CD4-positive, alpha-beta T cell (primary cell): ENCODE measurements at regions not wholly inside any gene's neighbourhood (a gene's known extent, or its start where the extent isn't known, plus 50 kb on each side); places are given as distances from the start of the nearest gene placed in this dataset.

Source experiments
- ATAC-seq: fragments of 200-7000 bp; cut with Tn5 transposase; one replicate; pipeline ENCODE4 v1.10.0; 2022; ENCODE audit warnings: mild to moderate bottlenecking; ENCODE audit not compliant: poor library complexity
- CTCF ChIA-PET: fragments of 350-600 bp; sonication (Branson Sonifier 250); formaldehyde crosslinking; loops from one replicate; lab custom pipeline; 2021; ENCODE audit warnings: antibody characterized with exemption, inconsistent platforms; lab: Charles Lee
- POLR2A ChIA-PET: fragments of 350-600 bp; sonication (Branson Sonifier 250); formaldehyde crosslinking; loops from one replicate; lab custom pipeline; 2021; ENCODE audit warnings: antibody characterized with exemption, inconsistent platforms; lab: Charles Lee
- DNase-seq, 14 experiments: peaks; one replicate each; pipeline ENCODE4 v3.0.0-alpha.2; 2013 to 2020; ENCODE audit warnings: mixed read lengths in 2 of 14
- H3K27ac ChIP-seq, 2 donors: one replicate each; pipeline versions ENCODE4 v1.5.1 to v1.7.0; 2013; ENCODE audit warnings: low read length in 2 of 2, low read depth in 1 of 2, mild to moderate bottlenecking in 1 of 2
- H3K27me3 ChIP-seq, 2 experiments: 1 replicate in 1 of 2; 2 replicates in 1 of 2; pipeline versions ENCODE4 v1.6.1 to v1.7.0; 2013; ENCODE audit warnings: low read length in 2 of 2, control low read depth in 1 of 2, mild to moderate bottlenecking in 1 of 2, moderate library complexity in 1 of 2; ENCODE audit not compliant: insufficient read depth in 2 of 2, control insufficient read depth in 1 of 2
- H3K36me3 ChIP-seq: one replicate; pipeline ENCODE4 v1.6.1; 2013; ENCODE audit warnings: low read length, control low read depth; ENCODE audit not compliant: insufficient read depth
- H3K4me1 ChIP-seq: one replicate; pipeline ENCODE4 v1.6.1; 2013; ENCODE audit warnings: low read length, control low read depth; ENCODE audit not compliant: insufficient read depth
- H3K4me3 ChIP-seq: one replicate; pipeline ENCODE4 v1.5.1; 2013; ENCODE audit warnings: mild to moderate bottlenecking, low read length, moderate library complexity
- H3K9me3 ChIP-seq, 2 experiments: 1 replicate in 1 of 2; 2 replicates in 1 of 2; pipeline versions ENCODE4 v1.6.1 to v1.7.0; 2013; ENCODE audit warnings: low read length in 2 of 2, mild to moderate bottlenecking in 2 of 2, control low read depth in 1 of 2, moderate library complexity in 1 of 2; ENCODE audit not compliant: control insufficient read depth in 1 of 2, insufficient read depth in 1 of 2
- H3K27ac Mint-ChIP-seq: one replicate; pipeline ENCODE4 v1.8.0; 2020; ENCODE audit warnings: mixed read lengths
- H3K27me3 Mint-ChIP-seq: one replicate; pipeline ENCODE4 v1.8.0; 2021; ENCODE audit warnings: mixed read lengths
- H3K36me3 Mint-ChIP-seq: one replicate; pipeline ENCODE4 v1.8.0; 2021; ENCODE audit warnings: low read depth, mixed read lengths
- H3K4me1 Mint-ChIP-seq: one replicate; pipeline ENCODE4 v1.8.0; 2021; ENCODE audit warnings: low read depth, mixed read lengths
- H3K4me3 Mint-ChIP-seq: one replicate; pipeline ENCODE4 v1.8.0; 2020; ENCODE audit warnings: mild to moderate bottlenecking, mixed read lengths
- H3K9me3 Mint-ChIP-seq: one replicate; pipeline ENCODE4 v1.8.0; 2020; ENCODE audit warnings: mixed read lengths
- intact Hi-C, 2 experiments: fragments of 100-400 bp; cut with DNase I in 1 of 2; cut with micrococcal nuclease in 1 of 2; formaldehyde crosslinking; loops; one replicate each; pipeline versions ENCODE4 v1.15.1 to v1.9.0; 2023 to 2025; cut with DNase I, micrococcal nuclease
- TF ChIP-seq, protein P1 (sequence below): fragments of 200-600 bp; IDR thresholded peaks from one replicate; pipeline ENCODE4 v1.8.0; 2022; ENCODE audit warnings: antibody characterized with exemption, mild to moderate bottlenecking

DNA sequence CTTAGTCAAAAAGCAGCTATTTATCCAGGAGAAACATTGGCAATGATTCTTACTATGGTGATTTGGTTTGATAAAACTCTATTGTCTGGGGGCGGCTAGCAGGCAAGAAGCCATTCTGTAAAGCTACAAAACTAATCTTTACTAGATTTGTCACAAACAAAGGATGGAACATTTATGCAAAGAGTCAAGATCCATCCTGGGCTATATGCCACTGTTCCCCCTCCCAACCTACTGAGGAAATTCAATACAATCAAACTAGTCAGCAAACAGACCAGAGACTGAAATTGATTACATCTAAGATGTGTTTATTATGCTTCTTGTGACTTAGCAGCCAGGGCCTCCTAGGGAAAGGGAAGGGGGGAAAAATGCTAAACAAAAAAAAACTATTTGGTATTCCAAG is 397.6 kb downstream of the GPAM start:
- Histone ChIP-seq H3K9me3 (no peaks in the 10 kb centered on the region), H3K4me3 (no peak overlapping the region), H3K27me3 (no peaks in the 10 kb centered on the region), H3K4me1 (no peaks in the 10 kb centered on the region), H3K36me3 (no peaks in the 10 kb centered on the region), H3K27ac (no peak overlapping the region)
- no peak overlapping the region for H3K4me3 Mint-ChIP-seq
- intact Hi-C loops: no loop called here
- H3K9me3 Mint-ChIP-seq: peaks cover 2% of the 10 kb centered on the region
- no peak overlapping the region for H3K27ac Mint-ChIP-seq
- ChIA-PET POLR2A (no interaction called here), CTCF (no interaction called here)
- ATAC-seq: no peak
- no peaks in the 10 kb centered on the region for H3K4me1 Mint-ChIP-seq
- H3K27me3 Mint-ChIP-seq: no peaks in the 10 kb centered on the region
- no peaks in the 10 kb centered on the region for H3K36me3 Mint-ChIP-seq
- TF ChIP-seq, protein P1, sequence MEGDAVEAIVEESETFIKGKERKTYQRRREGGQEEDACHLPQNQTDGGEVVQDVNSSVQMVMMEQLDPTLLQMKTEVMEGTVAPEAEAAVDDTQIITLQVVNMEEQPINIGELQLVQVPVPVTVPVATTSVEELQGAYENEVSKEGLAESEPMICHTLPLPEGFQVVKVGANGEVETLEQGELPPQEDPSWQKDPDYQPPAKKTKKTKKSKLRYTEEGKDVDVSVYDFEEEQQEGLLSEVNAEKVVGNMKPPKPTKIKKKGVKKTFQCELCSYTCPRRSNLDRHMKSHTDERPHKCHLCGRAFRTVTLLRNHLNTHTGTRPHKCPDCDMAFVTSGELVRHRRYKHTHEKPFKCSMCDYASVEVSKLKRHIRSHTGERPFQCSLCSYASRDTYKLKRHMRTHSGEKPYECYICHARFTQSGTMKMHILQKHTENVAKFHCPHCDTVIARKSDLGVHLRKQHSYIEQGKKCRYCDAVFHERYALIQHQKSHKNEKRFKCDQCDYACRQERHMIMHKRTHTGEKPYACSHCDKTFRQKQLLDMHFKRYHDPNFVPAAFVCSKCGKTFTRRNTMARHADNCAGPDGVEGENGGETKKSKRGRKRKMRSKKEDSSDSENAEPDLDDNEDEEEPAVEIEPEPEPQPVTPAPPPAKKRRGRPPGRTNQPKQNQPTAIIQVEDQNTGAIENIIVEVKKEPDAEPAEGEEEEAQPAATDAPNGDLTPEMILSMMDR: no peak
- DNase-seq: no peak

DNA sequence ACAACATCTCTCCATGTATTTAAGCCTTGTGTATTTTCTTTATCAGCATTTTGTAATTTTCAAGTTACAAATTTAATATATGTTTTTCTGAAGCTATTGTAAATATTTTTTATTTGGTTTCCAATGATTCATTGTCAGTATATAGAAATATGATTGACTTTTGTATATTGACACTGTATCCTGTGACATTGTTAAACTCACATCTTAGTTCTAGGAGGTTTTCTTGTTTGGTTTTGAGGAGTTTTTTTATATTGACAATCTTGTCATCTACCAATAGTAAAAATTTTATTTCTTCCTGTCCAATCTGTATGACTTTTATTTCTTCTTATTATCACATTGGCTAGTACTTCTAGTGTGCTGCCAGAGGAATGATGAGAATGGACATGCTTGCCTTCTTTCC is 393.7 kb downstream of the GPAM start:
- Histone ChIP-seq H3K4me1 (no peaks in the 10 kb centered on the region), H3K36me3 (no peaks in the 10 kb centered on the region), H3K9me3 (no peaks in the 10 kb centered on the region), H3K4me3 (no peak overlapping the region), H3K27me3 (no peaks in the 10 kb centered on the region), H3K27ac (no peak overlapping the region)
- H3K36me3 Mint-ChIP-seq: no peaks in the 10 kb centered on the region
- POLR2A ChIA-PET: no interaction called here
- no peak for DNase-seq
- no peak for ATAC-seq
- H3K4me3 Mint-ChIP-seq: no peak overlapping the region
- H3K4me1 Mint-ChIP-seq: no peaks in the 10 kb centered on the region
- H3K27ac Mint-ChIP-seq: no peak overlapping the region
- intact Hi-C loops: no loop called here
- no peaks in the 10 kb centered on the region for H3K27me3 Mint-ChIP-seq
- peaks cover 2% of the 10 kb centered on the region for H3K9me3 Mint-ChIP-seq
- CTCF ChIA-PET: no interaction called here
- TF ChIP-seq, protein P1: no peak

DNA sequence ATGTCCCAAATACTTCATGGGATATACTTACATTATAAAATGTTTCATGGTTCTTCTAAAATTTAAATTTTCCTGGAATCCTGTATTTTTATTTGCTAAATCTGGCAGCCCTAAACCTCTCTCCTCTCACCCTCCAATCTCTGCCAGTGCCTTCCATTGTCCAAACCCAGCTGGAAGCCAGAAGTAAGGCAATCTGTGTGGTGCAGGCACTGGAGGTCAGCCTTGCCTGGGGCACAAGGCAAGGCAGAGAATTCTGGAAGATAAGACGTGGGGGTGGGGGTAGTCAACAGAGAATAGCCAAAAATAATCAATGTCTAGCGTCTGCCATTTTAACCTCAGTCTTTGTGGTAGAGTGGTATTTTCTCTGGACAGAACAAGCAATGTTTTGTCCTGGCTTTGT is 381.7 kb downstream of the GPAM start:
- no peaks in the 10 kb centered on the region for H3K27me3 Mint-ChIP-seq
- ATAC-seq: no peak
- no peak overlapping the region for H3K4me3 Mint-ChIP-seq
- TF ChIP-seq, protein P1: no peak
- Histone ChIP-seq H3K9me3 (no peaks in the 10 kb centered on the region), H3K4me3 (no peak overlapping the region), H3K36me3 (no peaks in the 10 kb centered on the region), H3K27me3 (no peaks in the 10 kb centered on the region), H3K4me1 (no peaks in the 10 kb centered on the region), H3K27ac (no peak overlapping the region)
- H3K27ac Mint-ChIP-seq: no peak overlapping the region
- intact Hi-C loops: no loop called here
- H3K9me3 Mint-ChIP-seq: peaks cover 4% of the 10 kb centered on the region
- no peak for DNase-seq
- H3K36me3 Mint-ChIP-seq: no peaks in the 10 kb centered on the region
- H3K4me1 Mint-ChIP-seq: no peaks in the 10 kb centered on the region
- POLR2A ChIA-PET: no interaction called here
- CTCF ChIA-PET: no interaction called here
